Thymus (tissue), 11 donors: ENCODE measurements at regions not wholly inside any gene's neighbourhood (a gene's known extent, or its start where the extent isn't known, plus 50 kb on each side); places are given as distances from the start of the nearest gene placed in this dataset.
"Not testable (repeated sequence)": the region's sequence is repeated elsewhere in the genome, so short reads cannot be mapped to it uniquely, and the experiment has no call there.

ENCODE experiments used
- DNase-seq, 9 donors: peaks; one replicate each; pipeline ENCODE4 v3.0.0-alpha.2; 2013; ENCODE audit warnings: low spot score in 9 of 9, low read depth in 6 of 9, missing footprints in 1 of 9
- H3K27ac ChIP-seq, 2 donors: one replicate each; pipeline ENCODE4 v1.5.1; 2013; ENCODE audit warnings: control low read depth in 1 of 2, low read depth in 1 of 2, low read length in 1 of 2, mild to moderate bottlenecking in 1 of 2, moderate library complexity in 1 of 2
- H3K27me3 ChIP-seq, 2 donors: one replicate each; pipeline ENCODE4 v1.5.1; 2013; ENCODE audit warnings: low read length in 1 of 2; ENCODE audit not compliant: control insufficient read depth in 2 of 2, insufficient read depth in 1 of 2
- H3K36me3 ChIP-seq, 2 donors: one replicate each; pipeline ENCODE4 v1.5.1; 2013; ENCODE audit warnings: low read length in 1 of 2, mild to moderate bottlenecking in 1 of 2, moderate library complexity in 1 of 2; ENCODE audit not compliant: control insufficient read depth in 2 of 2, insufficient read depth in 2 of 2
- H3K4me1 ChIP-seq, 2 donors: one replicate each; pipeline ENCODE4 v1.5.1; 2013; ENCODE audit warnings: low read length in 2 of 2; ENCODE audit not compliant: control insufficient read depth in 2 of 2, insufficient read depth in 2 of 2
- H3K4me3 ChIP-seq, 2 donors: one replicate each; pipeline ENCODE4 v1.5.1; 2013; ENCODE audit warnings: low read length in 2 of 2, control low read depth in 1 of 2, mild to moderate bottlenecking in 1 of 2
- H3K9me3 ChIP-seq, 2 donors: one replicate each; pipeline ENCODE4 v1.5.1; 2013; ENCODE audit warnings: low read length in 1 of 2, mild to moderate bottlenecking in 1 of 2; ENCODE audit not compliant: control insufficient read depth in 2 of 2, insufficient read depth in 1 of 2
- WGBS: extraction: QIAGEN DNeasy Blood & Tissue Kit; methylation state at CpG from one replicate; pipeline ENCODE4 v1.1.7; 2013; 5-methylcytosine and 5-hydroxymethylcytosine counted together
- donor health status: healthy.

DNA sequence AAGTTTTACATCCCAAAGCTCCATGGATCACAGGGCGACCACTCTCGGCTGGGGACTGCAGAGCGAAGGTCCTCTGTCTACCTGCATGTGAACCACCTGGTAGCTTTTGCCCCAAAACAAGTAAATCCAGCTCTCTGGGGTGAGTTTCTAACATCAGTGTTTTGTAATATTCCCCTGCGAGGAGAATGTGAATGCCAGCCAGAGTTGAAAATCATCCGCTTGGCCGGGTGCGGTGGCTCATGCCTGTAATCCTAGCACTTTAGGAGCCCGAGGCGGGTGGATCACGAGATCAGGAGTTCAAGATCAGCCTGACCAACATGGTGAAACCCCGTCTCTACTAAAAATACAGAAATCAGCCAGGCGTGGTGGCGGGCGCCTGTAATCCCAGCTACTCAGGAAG lies 89.9 kb upstream of the SEC14L1 start:
- not testable (repeated sequence) for H3K27me3 ChIP-seq, H3K4me1 ChIP-seq, H3K4me3 ChIP-seq, DNase-seq, H3K36me3 ChIP-seq, H3K27ac ChIP-seq, H3K9me3 ChIP-seq
- 94% methylated on average over 14 of the region's 14 CpGs for WGBS

DNA sequence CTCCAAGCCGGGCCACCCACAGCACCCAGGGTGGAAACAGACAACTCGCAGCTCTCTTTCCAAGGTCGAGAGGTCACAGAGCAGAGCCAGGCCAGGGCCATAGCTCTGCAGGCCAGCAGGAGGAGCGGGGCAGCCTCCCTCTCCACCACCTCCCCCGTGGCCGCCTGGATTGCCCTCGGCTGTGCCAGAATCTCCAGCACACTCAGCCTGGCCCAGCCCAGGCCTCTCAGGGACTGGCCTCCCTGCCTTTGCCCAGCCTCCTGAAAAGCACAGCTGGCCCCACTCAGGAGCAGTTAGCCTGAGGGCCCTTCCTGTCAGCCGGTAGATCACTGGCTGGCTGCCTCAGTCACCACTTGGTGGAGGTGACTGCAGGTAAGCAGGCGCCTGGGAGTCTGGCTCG lies 85.8 kb upstream of the SEC14L1 start:
- Histone ChIP-seq H3K4me1 (peaks cover 3 to 9% of the 10 kb centered on the region in 2 donors), H3K27ac (no peak overlapping the region), H3K4me3 (no peak overlapping the region), H3K9me3 (no peaks in the 10 kb centered on the region), H3K36me3 (no peaks in the 10 kb centered on the region), H3K27me3 (peaks cover 0 to 15% of the 10 kb centered on the region in 2 donors)
- WGBS: 86% methylated on average over 10 of the region's 10 CpGs
- no peak for DNase-seq

DNA sequence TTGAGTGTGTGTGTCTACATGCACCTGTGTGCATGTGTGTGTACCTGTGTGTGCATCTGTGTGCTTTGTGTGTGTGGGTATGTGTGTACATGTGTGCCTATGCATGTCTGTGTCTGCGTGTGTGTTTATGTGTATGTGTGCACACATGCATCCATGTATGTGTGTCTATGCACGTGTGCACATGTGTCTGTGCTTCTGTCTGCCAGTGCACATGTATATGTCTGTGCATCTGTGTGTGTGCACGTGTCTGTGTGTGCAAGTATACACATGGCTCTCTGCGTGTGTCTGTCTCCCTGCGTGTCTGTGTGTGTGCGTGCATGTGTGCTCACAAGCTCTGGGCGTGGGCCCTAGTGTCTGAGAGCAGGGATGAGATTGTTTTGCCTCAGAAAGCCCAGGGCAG lies 85.3 kb upstream of the SEC14L1 start:
- no peak overlapping the region for H3K4me3 ChIP-seq
- no peak for DNase-seq
- peaks cover 0 to 19% of the 10 kb centered on the region in 2 donors for H3K27me3 ChIP-seq
- H3K9me3 ChIP-seq: no peaks in the 10 kb centered on the region
- H3K27ac ChIP-seq: no peak overlapping the region
- no peaks in the 10 kb centered on the region for H3K36me3 ChIP-seq
- 97% methylated on average over 7 of the region's 7 CpGs for WGBS
- H3K4me1 ChIP-seq: peaks cover 3 to 9% of the 10 kb centered on the region in 2 donors

DNA sequence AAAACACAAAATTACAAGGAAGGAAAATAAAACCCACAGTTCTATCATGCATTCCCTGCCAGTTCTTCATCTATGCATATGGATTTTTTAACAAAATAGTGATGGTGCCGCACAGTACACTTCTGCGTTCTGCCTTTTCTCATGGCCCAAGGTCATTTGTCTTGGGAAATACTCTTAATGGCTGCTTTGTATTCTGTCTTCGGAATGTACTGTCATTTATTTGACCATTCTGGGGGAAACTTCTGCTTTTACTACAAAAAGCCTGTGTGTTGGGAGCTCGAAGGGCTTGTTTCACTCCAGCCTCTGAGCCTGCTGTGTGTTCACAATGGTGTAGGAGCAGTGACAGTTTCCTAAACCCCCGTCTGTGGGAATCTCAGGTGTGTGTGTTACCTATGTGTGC lies 82.8 kb upstream of the SEC14L1 start:
- peaks cover 0 to 22% of the 10 kb centered on the region in 2 donors for H3K27me3 ChIP-seq
- 71% methylated on average over 5 of the region's 5 CpGs for WGBS
- H3K36me3 ChIP-seq: no peaks in the 10 kb centered on the region

DNA sequence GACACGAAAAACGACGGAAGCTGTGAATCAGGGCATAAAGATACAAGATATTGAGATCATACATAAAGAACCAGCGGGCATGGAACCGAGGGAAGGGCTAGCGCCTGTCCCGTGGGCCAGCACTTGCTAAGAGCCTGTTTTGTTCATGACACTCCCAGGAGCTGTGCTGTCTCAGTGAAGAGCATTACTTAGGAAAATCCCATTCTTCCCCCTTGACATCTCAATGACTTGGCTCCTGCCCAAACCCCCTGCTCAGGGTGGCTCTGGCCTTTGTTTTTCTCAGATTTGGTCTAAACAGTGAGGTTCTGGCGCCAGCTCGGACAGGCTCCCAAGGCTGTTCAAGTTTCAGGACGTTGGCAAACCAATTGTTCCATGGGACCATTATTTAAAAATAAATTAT lies 79.1 kb upstream of the SEC14L1 start:
- 95% methylated on average over 10 of the region's 10 CpGs for WGBS
- Histone ChIP-seq H3K4me1 (no peaks in the 10 kb centered on the region), H3K4me3 (no peak overlapping the region), H3K27me3 (peaks cover 0 to 34% of the 10 kb centered on the region in 2 donors), H3K27ac (no peak overlapping the region), H3K36me3 (no peaks in the 10 kb centered on the region), H3K9me3 (no peaks in the 10 kb centered on the region)
- no peak for DNase-seq

More for the DNA sequence above, 82.8 kb upstream of the SEC14L1 start:
- Histone ChIP-seq H3K27ac (no peak overlapping the region), H3K4me1 (peaks cover 3 to 9% of the 10 kb centered on the region in 2 donors), H3K4me3 (no peak overlapping the region), H3K9me3 (no peaks in the 10 kb centered on the region)
- DNase-seq: no peak

DNA sequence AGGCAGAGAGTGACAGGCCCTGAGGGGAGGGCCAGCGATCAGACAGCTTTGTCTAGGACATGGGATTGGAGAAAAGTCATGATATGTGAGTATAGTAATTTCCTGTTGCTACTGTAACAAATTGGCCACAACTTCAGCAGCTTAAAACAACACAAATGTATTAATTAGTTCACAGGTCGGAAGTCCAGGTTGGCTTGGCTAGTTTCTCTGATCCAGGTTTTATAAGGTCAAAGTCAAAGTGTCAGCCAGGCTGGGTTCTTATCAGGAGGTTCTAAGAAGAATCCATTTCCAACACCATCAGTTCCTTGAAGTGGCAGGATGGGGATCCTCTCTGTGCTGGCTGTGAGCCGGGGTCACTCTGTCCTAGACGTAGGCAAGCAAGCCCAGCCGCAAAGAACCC lies 76.2 kb upstream of the SEC14L1 start:
- no peak overlapping the region for H3K27ac ChIP-seq
- H3K4me3 ChIP-seq: no peak overlapping the region
- WGBS: 95% methylated on average over 5 of the region's 5 CpGs
- DNase-seq: no peak
- H3K9me3 ChIP-seq: no peaks in the 10 kb centered on the region
- peaks cover 0 to 32% of the 10 kb centered on the region in 2 donors for H3K27me3 ChIP-seq
- H3K4me1 ChIP-seq: no peaks in the 10 kb centered on the region
- no peaks in the 10 kb centered on the region for H3K36me3 ChIP-seq

DNA sequence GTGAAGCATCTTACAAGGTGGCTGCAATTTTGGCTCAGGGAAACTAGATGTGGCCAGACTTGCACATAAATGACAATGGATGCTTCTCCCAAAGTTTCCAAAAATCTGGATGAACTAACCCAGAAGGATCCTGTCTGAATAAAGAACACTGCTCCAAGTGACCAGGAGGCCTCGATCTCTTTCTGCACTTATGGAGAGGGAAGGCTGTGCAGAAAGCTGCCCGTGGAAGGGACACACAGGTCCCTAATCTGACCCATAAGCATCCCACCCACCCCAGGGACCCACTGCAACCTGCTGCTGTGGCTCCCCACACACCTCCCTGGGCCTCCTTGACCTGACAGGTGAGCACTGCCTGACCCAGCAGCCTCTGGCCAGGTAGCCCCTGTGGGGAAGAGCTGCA lies 74.6 kb upstream of the SEC14L1 start:
- H3K27me3 ChIP-seq: peaks cover 0 to 26% of the 10 kb centered on the region in 2 donors
- no peak overlapping the region for H3K27ac ChIP-seq
- no peaks in the 10 kb centered on the region for H3K36me3 ChIP-seq
- WGBS: 98% methylated on average over 2 of the region's 2 CpGs
- no peaks in the 10 kb centered on the region for H3K9me3 ChIP-seq
- H3K4me1 ChIP-seq: no peaks in the 10 kb centered on the region
- H3K4me3 ChIP-seq: no peak overlapping the region
- DNase-seq: no peak

DNA sequence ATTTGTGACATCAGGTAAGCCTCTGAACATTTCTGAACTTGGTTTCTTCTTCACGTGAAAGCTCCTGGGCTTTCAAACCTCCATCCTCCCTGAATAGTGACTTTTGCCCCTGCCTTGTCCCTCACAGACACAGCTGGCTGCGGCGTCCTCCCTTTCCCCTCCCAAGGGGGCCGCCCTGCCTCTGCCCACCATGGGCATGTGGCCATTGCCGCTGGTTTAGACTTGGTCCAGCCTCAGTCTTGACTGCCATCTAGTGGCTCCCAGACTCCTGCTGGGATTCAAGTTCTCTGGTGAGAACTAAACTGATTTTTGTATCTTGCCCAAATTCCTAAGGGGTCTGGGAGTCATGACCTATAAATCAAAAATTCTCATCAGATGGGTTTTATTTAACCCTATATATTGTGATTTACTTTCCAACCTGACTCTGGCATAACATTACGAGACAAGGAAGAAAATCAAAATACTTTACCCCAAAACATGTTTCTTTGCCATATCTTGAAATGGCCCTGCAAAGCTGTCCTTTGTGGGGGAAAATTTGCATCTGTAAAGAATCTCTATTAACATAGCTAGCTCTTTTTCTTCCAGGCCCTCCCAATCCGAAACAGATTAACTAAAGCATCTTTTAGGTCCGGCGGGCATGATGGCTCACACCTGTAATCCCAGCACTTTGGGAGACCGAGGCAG lies 73.9 kb upstream of the SEC14L1 start:
- peaks cover 0 to 22% of the 10 kb centered on the region in 2 donors for H3K27me3 ChIP-seq
- H3K4me3 ChIP-seq, H3K27ac ChIP-seq, H3K36me3 ChIP-seq, H3K9me3 ChIP-seq, H3K4me1 ChIP-seq: not testable (repeated sequence)
- 39% methylated on average over 10 of the region's 10 CpGs for WGBS
- peak in 4 of 9 donors; percentile 39 to 66 (median 59) for DNase-seq

DNA sequence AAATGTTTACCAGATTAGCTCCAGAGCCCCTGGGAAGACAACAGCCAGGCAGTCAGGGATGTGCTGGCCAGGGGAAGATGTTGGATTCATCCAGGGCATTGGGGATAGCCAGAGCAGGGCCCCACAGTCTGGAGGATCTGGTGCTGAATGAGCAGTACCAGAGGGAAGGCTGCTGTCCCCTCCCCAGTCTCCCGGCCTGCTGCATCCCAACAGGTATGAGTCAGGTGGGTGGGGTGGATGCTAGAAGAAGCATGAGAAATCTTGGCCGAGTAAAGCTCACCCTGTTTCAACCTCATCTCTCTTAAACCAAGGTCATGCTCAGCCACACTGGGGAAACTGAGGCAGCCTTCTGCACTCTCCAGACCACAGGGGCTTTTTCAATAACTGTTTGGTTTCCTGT lies 71.9 kb upstream of the SEC14L1 start:
- no peaks in the 10 kb centered on the region for H3K9me3 ChIP-seq
- no peak overlapping the region for H3K27ac ChIP-seq
- H3K36me3 ChIP-seq: no peaks in the 10 kb centered on the region
- no peak for DNase-seq
- 88% methylated on average over 2 of the region's 2 CpGs for WGBS
- H3K4me3 ChIP-seq: no peak overlapping the region
- no peaks in the 10 kb centered on the region for H3K4me1 ChIP-seq
- H3K27me3 ChIP-seq: peaks cover 0 to 32% of the 10 kb centered on the region in 2 donors
